G401.6 (cell line): ENCODE measurements at regions not wholly inside any gene's neighbourhood (a gene's known extent, or its start where the extent isn't known, plus 50 kb on each side); places are given as distances from the start of the nearest gene placed in this dataset.
"Not testable (repeated sequence)": the region's sequence is repeated elsewhere in the genome, so short reads cannot be mapped to it uniquely, and the experiment has no call there.

Experiments
- FAIRE-seq: peaks from 2 replicates; lab custom pipeline; 2012; peaks lifted over from hg19 to GRCh38; lab: Jason Lieb, UNC

DNA sequence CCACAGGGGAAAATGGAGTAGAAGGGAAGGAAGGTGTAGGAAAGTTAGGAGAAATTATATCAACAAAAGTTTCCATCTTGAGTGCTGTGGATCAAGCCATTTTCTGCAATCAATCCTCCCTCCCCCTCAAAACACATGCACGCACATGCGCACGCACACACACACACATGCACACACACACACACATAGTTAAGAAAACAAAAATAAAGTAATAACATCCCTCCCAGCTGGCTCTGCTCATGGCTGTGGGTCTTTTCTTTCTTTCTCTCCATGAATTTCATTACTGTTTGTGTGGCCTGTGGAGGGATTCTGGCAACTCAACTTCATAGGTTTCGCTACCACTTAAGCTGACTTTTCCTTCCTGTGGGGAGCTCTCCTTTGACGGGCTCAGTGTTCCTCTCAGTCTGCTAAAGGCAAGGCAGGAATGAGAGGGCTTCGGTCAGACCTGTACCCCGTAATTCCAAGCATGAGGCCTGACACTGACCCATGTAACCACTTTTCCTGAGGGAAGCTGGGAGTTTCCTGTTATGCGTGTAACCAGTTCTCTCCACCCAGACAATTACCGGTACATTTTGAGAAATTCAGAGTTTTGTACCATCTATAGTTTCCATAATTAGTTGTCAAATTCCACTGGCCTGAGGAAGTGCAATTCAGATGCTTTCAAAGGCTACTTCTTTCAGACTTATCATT is 79.8 kb downstream of the ZNF92 start:
- FAIRE-seq, result no peak

DNA sequence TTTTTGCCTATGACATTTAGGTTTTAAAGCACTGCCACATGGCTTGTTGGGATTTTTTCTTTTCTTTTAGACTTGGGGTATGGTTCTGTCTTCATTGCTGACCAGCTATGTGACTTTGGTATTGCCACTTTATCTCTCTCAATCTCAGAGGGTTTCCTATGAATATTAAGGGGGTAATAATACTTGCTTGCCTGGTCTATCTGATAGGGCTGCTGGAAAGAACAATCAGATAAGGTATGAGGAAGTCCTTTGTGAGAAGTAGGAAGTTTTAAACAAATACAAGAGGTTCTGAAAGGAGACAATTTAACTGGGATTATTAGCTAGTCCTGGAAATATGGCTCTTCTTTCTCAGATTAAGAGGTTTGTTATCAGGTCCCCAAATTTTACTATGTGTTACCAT is 80.8 kb downstream of the ZNF92 start:
- FAIRE-seq, result no peak

DNA sequence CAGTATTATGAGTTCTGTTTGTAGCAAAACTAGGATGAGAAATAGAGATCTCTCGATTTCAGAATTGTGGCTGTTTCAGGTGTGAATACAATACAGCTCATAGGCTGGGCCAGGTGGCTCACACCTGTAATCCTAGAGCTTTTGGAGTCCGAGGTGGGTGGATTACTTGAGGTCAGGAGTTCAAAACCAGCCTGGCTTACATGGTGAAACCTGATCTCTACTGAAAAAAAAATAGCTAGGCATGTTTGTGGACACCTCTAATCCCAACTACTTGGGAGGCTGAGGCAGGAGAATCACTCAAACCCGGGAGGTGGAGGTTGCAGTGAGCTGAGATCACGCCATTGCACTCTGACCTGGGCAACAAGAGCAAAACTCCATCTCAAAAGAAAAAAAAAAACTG is 81.4 kb downstream of the ZNF92 start:
- not testable (repeated sequence) for FAIRE-seq

DNA sequence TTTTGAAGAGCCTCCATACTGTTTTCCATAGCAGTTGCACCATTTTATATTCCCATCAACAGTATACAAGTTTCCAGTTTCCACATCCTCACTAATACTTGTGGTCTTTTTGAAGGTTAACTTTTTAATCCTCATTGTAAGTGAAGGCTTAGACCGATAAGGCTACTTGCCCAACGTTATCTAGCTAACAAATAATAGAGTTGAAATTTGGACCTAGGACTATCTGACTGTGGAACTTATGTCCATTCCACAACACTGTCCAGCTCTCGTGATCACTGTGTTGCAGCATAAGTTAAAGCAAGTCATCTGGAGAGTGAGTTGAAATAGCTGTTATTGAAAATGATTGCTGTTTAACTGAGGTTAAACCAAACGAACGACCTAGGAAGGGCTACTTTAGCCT is 84.0 kb downstream of the ZNF92 start:
- no peak for FAIRE-seq

DNA sequence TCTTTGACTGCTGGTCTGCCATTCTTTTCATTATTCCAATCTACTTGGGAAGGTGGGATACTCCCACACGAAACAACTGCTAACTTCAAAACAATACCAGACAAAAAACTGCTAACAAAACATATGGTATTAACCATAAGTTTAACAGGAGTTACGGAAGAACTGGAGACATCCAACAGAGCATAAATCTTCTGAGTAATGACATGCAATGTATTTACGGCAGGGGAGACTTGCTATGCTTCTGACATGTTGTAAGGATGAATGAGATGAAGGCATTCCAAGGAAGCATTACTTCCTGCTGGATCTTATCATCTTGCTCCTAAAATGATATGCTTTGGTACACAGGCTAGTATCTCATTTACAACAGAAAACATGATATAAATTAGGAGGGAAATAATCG is 85.8 kb downstream of the ZNF92 start:
- FAIRE-seq, result no peak

DNA sequence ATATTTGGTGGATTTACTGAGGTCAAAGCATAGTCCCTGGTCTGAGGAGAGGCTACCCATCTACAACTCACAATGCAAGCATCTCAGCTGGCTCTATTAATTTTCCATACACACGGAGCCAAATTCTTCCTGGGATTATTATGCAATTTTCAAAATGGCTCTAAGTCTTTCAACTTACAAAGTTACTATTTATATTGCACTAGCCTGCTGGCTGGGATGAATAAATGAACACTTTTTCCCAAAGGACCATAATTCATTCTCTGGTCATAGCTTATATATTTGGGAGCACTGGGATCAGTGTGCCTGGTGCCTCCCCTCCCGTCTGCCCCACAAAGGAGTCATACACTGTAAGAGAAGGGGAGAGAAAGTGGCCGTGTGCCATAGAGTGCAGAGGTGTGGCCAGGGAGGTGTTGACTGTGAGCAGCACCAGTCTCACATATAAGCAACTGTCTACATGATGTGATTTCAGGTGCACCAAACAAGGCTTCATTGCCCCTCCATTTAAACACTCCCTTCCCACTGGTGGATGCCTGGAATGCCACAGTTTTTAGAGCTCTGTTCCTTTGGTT is 88.6 kb downstream of the ZNF92 start:
- FAIRE-seq, result no peak

DNA sequence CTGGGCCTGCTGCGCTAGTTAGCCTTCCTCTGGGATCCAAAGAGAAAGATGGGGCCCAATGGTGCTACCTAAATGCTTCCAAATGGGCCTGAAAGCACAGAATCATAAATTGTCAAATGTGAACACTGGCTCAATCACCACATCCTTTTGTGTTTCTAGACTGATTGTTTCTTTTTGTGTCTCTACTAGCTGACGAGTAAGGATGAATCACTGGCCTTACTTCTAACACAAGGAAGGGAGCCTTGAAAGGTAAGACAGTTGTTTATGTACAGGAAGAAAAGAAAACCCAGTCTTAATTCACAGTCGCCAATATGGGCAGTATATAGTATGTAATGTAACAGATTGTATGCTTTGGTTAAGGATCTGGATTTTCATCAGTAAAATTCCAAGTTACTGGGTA is 89.5 kb downstream of the ZNF92 start:
- FAIRE-seq, result no peak

DNA sequence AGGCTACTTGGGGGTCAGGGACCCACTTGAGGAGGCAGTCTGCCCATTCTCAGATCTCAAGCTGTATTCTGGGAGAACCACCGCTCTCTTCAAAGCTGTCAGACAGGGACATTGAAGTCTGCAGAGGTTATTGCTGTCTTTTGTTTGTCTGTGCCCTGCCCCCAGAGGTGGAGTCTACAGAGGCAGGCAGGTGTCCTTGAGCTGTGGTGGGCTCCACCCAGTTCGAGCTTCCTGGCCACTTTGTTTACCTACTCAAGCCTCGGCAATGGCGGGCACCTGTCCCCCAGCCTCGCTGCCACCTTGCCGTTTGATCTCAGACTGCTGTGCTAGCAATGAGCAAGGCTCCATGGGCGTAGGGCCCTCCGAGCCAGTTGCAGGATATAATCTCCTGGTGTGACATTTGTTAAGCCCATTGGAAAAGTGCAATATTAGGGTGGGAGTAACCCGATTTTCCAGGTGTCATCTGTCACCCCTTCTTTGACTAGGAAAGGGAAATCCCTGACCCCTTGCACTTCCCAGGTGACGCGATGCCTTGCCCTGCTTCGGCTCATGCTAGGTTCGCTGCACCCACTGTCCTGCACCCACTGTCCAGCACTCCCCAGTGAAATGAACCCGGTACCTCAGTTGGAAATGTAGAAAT is 96.4 kb downstream of the ZNF92 start:
- FAIRE-seq, result not testable (repeated sequence)

DNA sequence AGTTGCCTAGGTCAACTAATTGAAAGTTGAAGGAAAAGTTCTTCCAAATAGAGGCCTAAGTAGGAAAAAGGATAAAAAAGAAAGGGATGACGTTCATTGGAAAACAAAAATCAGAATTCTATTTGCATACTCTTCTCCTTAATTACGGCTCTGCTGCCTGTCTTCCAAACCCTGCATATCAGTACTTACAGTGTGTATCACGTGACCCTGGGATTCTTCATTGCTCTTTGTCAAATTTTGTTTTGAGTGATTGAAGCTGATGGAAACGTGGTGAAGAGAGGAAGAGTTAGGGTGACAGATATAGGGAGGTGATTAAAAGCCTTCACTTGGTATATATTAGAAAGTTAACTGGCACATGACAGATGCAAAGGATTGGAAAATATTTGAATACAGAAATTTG is 97.9 kb downstream of the ZNF92 start:
- FAIRE-seq, result no peak

DNA sequence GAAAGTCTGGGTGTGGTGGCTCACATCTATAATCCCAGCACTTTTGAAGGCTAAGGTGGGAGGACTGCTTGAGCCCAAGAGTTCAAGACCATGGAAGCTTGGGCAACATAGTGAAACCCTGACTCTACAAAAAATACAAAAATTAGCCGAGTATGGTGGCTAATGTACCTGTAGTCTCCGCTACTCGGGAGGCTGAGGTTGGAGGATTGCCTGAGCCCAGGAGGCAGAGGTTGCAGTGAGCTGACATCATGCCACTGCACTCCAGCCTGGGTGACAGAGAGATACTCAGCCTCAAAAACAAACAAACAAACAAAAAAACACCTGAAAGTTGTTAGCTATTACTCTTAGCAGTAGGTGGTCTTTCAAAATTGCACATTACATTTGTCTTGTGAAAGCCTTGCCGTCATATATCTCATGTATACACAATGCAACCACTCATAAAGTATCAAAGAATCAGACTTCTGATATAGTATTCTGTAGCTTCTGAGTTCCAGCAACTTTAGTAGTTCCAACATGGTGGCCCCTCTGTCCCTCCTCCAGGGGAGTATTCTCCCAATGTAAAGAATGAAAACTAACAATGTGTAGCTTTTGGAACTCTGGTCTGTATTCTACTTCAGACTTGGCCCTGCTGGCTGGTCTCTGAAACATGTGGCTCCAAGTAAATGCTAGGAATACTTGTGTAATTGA is 101.5 kb downstream of the ZNF92 start:
- FAIRE-seq, result no peak

DNA sequence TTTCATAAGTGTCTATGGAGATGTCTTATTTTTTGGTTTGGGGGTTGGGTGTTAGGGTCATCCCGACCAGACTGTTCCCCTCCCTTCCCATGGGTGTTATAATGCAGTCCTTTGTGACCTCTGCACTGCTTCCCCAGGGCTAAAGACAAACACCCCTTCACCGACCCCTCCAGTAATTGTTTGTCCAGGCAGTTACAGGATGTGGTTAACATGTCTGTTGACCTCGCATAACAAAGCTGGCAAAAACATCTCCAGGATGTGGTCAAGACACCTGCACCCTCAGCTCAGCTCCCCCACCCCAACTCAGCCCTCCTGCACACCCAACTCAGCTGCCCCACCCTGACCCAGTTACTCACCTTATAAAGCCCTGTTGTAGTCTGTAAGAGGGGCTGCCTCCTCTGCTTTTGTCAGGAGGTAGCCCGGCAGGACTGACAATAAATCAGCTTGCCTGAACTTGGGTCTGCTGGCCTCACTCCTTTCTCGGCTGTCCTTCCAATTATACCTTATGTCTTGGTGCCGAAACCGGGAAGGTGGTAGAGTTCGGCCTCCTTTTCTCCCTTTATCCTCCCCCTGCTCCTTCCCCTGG is 102.2 kb downstream of the ZNF92 start:
- FAIRE-seq, result no peak

DNA sequence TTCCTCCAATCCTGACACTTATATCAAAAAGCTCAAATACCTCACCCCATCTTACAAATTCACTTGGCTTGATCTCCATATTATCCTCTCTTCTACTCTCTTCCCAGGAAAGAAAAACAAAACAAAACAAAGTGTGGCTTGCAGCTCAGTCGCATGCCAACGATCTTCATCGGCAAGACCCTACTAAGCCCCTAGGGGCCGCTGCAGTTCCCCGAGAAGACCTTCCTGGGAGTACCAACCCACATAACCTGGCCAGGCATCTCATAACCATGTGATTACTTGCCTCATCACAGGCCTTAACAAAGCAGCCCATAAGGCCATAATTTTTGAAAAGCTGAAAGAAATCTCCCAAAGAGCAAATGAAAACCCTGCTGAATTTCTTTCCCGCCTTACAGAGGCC is 103.7 kb downstream of the ZNF92 start:
- no peak for FAIRE-seq

DNA sequence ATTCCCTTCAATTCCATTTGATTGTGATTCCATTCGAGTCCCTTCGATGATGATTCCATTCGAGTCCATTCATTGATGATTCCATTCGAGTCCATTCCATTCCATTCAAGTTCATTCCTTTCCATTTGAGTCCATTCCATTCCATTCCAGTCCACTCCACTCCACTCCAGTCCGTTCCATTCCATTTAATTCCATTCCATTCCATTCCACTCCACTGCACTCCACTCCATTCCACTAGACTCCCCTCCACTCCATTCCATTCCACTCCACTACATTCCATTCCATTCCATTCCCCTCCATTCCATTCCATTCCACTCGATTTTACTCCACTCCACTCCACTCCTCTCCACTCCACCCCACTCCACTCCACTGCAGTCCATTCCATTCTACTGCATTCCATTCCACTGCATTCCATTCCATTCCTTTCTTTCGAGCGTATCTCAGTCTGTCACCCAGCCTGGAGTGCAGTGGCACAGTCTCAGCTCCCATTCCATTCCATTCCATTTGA is 115.7 kb downstream of the ZNF92 start:
- no peak for FAIRE-seq

DNA sequence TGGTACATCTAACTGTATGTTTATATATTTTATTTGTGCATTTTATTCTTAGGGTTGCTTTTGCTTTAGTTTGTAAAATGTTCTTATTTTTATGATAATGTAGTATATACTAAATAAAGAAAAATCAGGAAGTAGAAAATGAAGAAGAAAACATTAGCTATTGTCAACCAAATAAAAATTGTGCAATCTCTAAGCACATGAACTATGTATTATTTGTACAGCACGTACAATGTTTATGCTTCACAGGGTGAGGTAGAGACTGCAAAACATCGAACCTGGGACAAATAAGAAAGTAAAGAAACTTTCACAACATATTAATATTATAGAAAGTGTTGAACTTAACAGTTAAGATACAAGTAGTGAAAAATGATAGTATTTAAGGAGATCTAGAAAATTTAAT is 123.0 kb downstream of the ZNF92 start:
- FAIRE-seq, result not testable (repeated sequence)

DNA sequence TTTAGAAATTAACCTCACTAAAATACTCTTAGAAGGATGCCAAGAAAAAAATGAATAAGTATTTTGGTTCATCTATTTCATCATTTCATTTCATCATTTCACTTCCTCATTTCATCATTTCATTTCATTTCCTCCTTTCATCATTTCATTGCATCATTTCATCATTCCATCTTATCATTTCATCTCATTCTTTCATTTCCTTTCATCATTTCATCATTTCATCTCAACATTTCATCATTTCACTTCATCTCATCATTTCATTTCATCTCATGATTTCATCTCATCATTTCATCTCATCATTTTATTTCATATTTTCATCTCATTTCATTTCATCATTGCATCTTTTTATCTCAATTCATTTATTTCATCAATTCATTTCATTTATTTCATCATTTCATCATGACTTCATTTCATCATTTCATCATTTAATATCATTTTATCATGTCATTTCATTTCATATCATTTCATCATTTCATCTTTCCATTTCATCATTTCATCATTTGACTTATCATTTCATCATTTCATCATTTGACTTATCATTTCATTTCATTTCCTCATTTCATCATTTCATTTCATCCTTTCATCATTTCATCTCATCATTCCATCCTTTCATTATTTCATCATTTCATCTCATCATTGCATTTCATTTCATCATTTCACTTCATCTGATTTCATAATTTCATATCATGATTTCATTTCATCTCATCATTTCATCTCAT is 129.9 kb downstream of the ZNF92 start:
- FAIRE-seq, result no peak

DNA sequence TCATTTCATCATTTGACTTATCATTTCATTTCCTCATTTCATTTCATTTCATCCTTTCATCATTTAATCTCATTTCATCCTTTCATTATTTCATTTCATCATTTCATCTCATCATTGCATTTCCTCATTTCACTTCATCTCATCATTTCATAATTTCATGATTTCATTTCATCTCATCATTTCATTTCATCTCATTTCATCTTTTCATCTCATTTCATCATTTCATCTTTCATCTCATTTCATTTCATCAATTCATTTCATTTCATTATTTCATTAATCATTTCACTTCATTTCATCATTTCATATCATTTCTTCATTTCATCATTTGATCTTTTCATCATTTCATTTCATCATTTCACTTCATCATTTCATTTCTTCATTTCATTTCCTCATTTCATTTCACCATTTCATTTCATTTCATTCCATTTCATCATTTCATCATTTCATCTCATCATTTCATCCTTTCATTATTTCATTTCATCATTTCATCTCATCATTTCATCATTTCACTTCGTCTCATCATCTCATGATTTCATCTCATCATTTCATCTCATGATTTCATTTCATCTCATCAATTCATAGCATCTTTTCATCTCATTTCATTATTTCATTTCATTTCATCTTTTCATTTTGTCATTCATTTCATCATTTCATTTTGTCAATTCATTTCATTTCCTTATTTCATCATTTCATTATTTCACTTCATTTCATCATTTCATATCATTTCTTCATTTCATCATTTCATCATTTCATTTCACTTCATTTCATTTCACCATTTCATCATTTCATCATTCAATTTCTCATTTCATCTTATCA is 131.1 kb downstream of the ZNF92 start:
- FAIRE-seq, result not testable (repeated sequence)

DNA sequence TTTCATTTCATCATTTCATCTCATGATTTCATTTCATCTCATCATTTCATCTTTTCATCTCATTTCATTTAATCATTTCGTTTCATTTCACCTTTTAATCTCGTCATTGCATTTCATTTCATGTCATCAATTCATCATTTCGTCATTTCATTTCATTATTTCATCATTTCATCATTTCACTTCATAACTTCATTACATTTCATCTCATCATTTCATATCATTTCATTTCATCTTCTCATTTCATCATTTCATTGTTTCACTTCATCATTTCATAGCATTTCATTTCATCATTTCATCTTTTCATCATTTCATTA is 131.6 kb downstream of the ZNF92 start:
- FAIRE-seq, result not testable (repeated sequence)

DNA sequence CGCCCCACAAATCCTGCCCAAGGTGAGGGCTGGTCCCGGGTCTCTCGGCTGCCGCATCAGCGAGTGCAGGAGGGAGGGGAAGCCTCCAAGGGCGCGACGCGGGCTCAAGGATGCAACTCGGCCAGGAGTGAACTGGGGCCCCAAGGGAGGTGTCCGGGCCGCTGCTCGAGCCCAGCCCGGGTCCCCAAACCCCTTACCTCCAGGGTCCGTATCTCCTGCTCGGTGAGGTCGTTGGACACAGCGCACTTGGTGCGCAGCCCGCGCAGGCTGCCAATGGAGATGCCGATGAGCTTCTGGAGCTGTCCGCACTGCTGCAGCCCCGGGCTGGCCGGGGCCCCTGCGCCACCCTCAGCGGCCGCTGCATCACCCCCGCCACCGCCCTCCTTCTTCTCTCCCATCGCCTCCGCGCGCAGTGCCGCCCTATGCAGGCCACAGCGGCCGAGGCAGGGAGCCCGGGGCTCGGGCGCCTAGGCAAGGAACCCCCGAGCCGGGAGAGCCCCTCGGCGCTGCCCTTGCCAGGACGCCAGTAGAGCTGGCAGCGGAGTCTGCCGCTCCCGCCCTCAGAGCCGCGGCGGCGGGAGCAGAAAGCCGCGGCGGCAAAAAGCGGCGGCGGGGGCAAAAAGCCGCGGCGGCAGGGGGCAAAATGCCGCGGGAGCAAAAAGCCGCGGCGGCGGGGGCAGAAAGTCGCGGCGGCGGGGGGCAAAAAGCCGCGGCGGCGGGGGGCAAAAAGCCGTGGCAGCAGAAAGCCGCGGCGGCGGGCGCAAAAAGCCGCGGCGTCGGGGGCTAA is 135.1 kb downstream of the ZNF92 start:
- not testable (repeated sequence) for FAIRE-seq

DNA sequence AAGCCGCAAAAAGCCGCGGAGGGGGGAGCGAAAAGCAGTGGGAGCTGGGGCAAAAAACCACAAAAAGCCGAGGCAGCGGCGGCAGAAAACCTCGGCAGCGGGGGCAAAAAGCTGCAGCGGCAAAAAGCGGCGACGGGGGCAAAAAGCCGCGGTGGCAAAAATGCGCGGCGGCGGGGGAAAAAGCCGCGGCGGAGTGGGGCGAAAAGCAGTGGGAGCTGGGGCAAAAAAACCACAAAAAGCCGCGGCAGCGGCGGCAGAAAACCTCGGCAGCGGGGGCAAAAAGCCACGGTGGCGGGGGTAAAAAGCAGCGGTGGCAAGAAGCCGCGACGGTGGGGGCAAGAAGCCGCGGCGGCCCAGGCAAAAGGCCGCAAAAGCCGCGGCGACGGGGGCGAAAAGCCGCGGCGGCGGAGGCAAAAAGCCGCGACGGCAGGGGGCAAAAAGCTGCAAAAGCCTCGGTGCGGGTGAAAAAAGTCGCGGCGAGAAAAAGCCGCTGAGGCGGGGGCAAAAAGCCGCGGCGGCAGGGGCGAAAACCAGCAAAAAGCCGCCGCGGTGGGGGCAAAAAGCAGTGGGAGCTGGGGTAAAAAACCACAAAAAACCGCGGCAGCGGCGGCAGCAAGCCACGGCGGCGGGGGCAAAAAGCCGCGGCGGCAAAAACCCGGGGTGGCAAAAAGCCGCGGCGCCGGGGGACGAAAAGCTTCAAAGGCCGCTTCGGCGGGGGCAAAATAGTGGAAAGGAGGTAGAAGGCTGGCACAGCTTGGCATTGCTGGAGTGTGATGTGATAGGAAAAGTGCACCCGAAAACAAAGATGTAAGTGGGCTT is 135.9 kb downstream of the ZNF92 start:
- FAIRE-seq, result no peak

DNA sequence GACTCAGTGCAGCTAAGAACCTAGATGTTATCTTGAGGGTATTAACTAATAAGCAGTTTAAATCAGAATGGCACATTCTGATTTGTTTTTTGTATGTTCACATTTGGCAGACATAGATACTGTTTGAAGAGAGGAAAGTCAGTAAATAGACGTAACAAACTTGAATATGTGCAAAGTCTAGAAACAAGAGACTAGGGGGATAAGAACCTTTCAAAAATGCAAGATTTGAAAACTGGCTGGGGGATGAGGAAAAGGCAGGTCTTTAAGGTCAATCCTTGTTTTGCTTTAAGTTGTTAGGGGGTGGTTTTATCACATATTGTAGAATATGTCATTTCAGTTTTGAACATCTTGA is 136.5 kb downstream of the ZNF92 start:
- not testable (repeated sequence) for FAIRE-seq
